AG04450 (cell line): ENCODE measurements at regions not wholly inside any gene's neighbourhood (a gene's known extent, or its start where the extent isn't known, plus 50 kb on each side); places are given as distances from the start of the nearest gene placed in this dataset.

Experiments
- CTCF ChIA-PET: fragments of 300-600, 350-600 bp; formaldehyde crosslinking; extraction: SDS; loops from one replicate; lab custom pipeline; 2022; ENCODE audit warnings: antibody characterized with exemption, inconsistent platforms; lab: Charles Lee
- POLR2A ChIA-PET: fragments of 350-600 bp; formaldehyde crosslinking; extraction: SDS; loops from one replicate; lab custom pipeline; 2021; ENCODE audit warnings: antibody characterized with exemption, inconsistent platforms; lab: Yijun Ruan, JAX
- DNase-seq: peaks from one replicate; pipeline ENCODE4 v3.0.0-alpha.2; 2011; ENCODE audit warnings: low read depth, low spot score
- H3K27ac ChIP-seq: one replicate; pipeline ENCODE4 v1.5.1; 2012; ENCODE audit warnings: low read depth, low read length, control low read depth
- H3K27me3 ChIP-seq: one replicate; pipeline ENCODE4 v1.6.0; 2012; ENCODE audit warnings: low read length; ENCODE audit not compliant: control insufficient read depth, insufficient read depth
- H3K4me3 ChIP-seq: 2 replicates; pipeline ENCODE4 v1.5.1; 2011; ENCODE audit warnings: mild to moderate bottlenecking, low read depth, low read length, control low read depth
- H3K9me3 ChIP-seq: 2 replicates; pipeline ENCODE4 v1.5.1; 2012; ENCODE audit warnings: low read length; ENCODE audit not compliant: control insufficient read depth, insufficient read depth
- TF ChIP-seq, protein P1 (sequence below): IDR thresholded peaks from 2 replicates; pipeline ENCODE4 v1.5.1; 2011; ENCODE audit warnings: low read depth, low read length, control low read depth, inconsistent platforms

GRCh38 chr2:60023256-60023985 lies 530.0 kb downstream of the BCL11A start:
- TF ChIP-seq, protein P1, sequence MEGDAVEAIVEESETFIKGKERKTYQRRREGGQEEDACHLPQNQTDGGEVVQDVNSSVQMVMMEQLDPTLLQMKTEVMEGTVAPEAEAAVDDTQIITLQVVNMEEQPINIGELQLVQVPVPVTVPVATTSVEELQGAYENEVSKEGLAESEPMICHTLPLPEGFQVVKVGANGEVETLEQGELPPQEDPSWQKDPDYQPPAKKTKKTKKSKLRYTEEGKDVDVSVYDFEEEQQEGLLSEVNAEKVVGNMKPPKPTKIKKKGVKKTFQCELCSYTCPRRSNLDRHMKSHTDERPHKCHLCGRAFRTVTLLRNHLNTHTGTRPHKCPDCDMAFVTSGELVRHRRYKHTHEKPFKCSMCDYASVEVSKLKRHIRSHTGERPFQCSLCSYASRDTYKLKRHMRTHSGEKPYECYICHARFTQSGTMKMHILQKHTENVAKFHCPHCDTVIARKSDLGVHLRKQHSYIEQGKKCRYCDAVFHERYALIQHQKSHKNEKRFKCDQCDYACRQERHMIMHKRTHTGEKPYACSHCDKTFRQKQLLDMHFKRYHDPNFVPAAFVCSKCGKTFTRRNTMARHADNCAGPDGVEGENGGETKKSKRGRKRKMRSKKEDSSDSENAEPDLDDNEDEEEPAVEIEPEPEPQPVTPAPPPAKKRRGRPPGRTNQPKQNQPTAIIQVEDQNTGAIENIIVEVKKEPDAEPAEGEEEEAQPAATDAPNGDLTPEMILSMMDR: no peak
- Histone ChIP-seq H3K27ac (no peak overlapping the region), H3K4me3 (no peak overlapping the region), H3K27me3 (no peaks in the 10 kb centered on the region), H3K9me3 (no peaks in the 10 kb centered on the region; the same call in 1 of the 2 replicates)
- ChIA-PET CTCF (no interaction called here), POLR2A (no interaction called here)
- DNase-seq: no peak

DNA sequence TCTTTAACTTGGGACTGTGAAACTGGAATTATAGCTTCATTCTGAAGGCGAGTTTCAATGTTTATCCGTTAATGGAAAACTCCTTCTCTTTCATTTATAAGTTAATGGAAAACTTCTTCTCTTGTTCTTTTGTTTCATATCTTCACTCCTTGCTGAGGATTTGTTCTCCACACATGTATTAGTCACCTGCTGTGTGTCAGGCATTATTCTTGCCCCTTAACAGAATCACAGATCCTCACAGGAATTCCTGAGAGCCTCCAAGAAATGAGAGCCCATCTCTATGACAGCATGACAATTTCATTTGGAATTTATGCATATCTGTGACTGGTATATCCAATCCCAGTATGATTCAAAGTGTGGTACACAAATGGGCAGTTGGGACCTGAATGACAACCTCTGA lies 545.8 kb downstream of the BCL11A start:
- TF ChIP-seq, protein P1: no peak
- Histone ChIP-seq H3K9me3 (no peaks in the 10 kb centered on the region), H3K27me3 (no peaks in the 10 kb centered on the region), H3K4me3 (no peak overlapping the region), H3K27ac (no peak overlapping the region)
- no peak for DNase-seq
- POLR2A ChIA-PET: no interaction called here
- CTCF ChIA-PET: no interaction called here

- Histone ChIP-seq H3K27me3 (no peaks in the 10 kb centered on the region), H3K27ac (no peak overlapping the region), H3K9me3 (no peaks in the 10 kb centered on the region; the same call in 1 of the 2 replicates), H3K4me3 (no peak overlapping the region)
- no peak for DNase-seq
- CTCF ChIA-PET: no interaction called here
- POLR2A ChIA-PET: no interaction called here
- TF ChIP-seq, protein P1: no peak
Measured at GRCh38 chr2:60003076-60003475, 550.4 kb downstream of the BCL11A start.

- H3K4me3 ChIP-seq: no peak overlapping the region
- DNase-seq: no peak
- no peak overlapping the region for H3K27ac ChIP-seq
- ChIA-PET CTCF (no interaction called here), POLR2A (no interaction called here)
- no peaks in the 10 kb centered on the region for H3K27me3 ChIP-seq
- TF ChIP-seq, protein P1: no peak
- no peaks in the 10 kb centered on the region; the same call in 1 of the 2 replicates for H3K9me3 ChIP-seq
Measured at GRCh38 chr2:60002183-60002867, 551.1 kb downstream of the BCL11A start.

- TF ChIP-seq, protein P1: no peak
- POLR2A ChIA-PET: no interaction called here
- CTCF ChIA-PET: no interaction called here
- DNase-seq: no peak
- Histone ChIP-seq H3K9me3 (no peaks in the 10 kb centered on the region; the same call in 1 of the 2 replicates), H3K27ac (no peak overlapping the region), H3K27me3 (no peaks in the 10 kb centered on the region), H3K4me3 (no peak overlapping the region)
Measured at GRCh38 chr2:60000686-60001085, 552.8 kb downstream of the BCL11A start.
